H1 (cell line): ENCODE measurements at regions not wholly inside any gene's neighbourhood (a gene's known extent, or its start where the extent isn't known, plus 50 kb on each side); places are given as distances from the start of the nearest gene placed in this dataset.

Experiments used
- POU5F1 ChIP-seq: IDR thresholded peaks from 2 replicates; pipeline ENCODE4 v1.6.1; 2011; ENCODE audit warnings: low read depth, mild to moderate bottlenecking, low read length, moderate library complexity
- TAF7 ChIP-seq: optimal IDR thresholded peaks from 2 replicates; pipeline ENCODE3; 2011; ENCODE audit warnings: low read depth, mild to moderate bottlenecking, inconsistent platforms, low read length, moderate library complexity, borderline replicate concordance
- TF ChIP-seq, protein P1 (sequence below), 3 experiments: IDR thresholded peaks; 1 replicate in 2 of 3; 2 replicates in 1 of 3; pipeline versions ENCODE4 v1.5.1 to v1.6.1; 2011; ENCODE audit warnings: low read length in 3 of 3, mild to moderate bottlenecking in 3 of 3, inconsistent platforms in 2 of 3, low read depth in 1 of 3, moderate library complexity in 1 of 3; ENCODE audit not compliant: insufficient read depth in 1 of 3; ENCODE audit errors: control extremely low read depth in 1 of 3

GRCh38 chr6:74070711-74071110 lies 374.7 kb downstream of the CD109 start:
- TF ChIP-seq, protein P1, sequence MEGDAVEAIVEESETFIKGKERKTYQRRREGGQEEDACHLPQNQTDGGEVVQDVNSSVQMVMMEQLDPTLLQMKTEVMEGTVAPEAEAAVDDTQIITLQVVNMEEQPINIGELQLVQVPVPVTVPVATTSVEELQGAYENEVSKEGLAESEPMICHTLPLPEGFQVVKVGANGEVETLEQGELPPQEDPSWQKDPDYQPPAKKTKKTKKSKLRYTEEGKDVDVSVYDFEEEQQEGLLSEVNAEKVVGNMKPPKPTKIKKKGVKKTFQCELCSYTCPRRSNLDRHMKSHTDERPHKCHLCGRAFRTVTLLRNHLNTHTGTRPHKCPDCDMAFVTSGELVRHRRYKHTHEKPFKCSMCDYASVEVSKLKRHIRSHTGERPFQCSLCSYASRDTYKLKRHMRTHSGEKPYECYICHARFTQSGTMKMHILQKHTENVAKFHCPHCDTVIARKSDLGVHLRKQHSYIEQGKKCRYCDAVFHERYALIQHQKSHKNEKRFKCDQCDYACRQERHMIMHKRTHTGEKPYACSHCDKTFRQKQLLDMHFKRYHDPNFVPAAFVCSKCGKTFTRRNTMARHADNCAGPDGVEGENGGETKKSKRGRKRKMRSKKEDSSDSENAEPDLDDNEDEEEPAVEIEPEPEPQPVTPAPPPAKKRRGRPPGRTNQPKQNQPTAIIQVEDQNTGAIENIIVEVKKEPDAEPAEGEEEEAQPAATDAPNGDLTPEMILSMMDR (IDR thresholded peaks at IDR 0.05; ENCODE audit: control extremely low read depth in 1 of 3, insufficient read depth in 1 of 3, low read depth in 1 of 3, low read length in 3 of 3): no peak
- TF ChIP-seq TAF7: no peak
- no peak for TF ChIP-seq POU5F1
